ENCODE measurements at regions not wholly inside any gene's neighbourhood (a gene's known extent, or its start where the extent isn't known, plus 50 kb on each side); places are given as distances from the start of the nearest gene placed in this dataset.

- DNase-seq (ENCODE audit: low spot score) = no peak
Measured at GRCh38 chr2:103103678-103104077, 341.8 kb downstream of the TMEM182 start.

DNA sequence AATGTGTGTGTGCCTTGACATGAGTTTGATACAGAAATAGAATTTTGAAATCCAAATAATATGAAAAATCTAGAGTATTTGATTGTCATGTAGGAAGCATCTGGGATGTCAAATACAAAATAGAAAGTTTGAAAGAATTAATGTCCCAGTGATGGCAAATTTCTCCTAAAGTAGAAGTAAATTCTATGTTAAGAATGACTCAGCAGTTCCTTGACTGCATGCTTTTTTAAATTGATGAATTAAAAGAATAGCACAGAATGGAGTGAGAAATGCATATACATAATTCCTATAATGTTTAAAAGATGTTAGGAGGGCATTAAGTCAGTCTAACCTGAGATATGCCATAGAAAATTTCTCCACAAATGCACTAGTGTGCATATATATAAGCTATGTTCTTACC is 357.5 kb downstream of the TMEM182 start:
- no peak for DNase-seq (ENCODE audit: low spot score)

DNA sequence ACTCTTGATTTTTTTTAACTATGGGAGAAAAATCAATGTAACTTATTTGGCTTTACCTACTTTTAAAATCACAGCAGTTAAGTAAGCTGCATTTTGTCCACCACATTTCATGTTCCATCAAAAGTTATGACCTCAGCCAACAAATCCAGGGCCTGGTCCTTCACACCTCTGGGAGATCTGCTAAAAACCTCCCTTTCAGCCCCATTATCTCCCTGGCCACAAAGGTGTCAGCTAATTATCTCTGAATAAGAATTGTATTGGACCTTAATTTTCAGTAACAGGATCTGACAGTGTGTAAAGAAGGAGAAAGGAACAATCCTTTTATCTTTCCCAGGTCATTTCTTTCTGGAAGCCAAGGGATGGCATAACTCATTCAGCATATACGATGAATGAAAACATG is 359.3 kb downstream of the TMEM182 start:
- DNase-seq (ENCODE audit: low spot score) = no peak

- no peak for DNase-seq (ENCODE audit: low spot score)
Measured at GRCh38 chr2:103123516-103123915, 361.7 kb downstream of the TMEM182 start.

- no peak for DNase-seq (ENCODE audit: low spot score)
Measured at GRCh38 chr2:103130857-103131256, 369.0 kb downstream of the TMEM182 start.

DNA sequence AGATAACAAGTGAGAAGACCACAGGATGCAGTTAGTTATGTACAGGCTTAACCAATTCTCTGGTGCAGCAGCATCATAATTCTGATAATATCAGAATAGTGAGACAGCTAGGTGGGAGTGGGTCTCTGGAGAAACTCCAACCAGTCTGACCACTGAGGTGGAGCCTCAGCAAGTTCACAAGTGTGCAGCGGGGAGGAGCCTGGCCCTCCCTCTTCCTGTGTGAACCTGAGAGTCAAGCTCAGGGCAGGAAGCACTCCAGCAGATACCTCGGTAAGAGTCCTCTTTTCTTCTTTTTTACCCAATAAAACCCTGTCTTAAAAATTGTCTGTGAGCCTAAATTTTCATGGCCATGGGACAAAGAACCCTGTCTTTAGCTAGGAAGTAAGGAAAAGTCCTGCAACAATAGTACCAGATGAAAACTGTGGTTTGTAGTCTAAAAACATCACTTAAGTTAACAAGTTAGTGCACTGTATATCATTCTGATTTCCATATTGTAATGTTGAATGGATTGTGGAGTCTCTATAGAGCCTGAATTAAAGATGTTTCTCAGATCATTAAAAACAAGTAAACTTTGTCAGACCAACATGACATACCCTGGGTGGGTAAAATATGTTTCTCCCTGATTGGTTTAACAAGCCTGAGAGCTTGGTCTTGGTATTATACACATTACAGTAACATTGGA is 370.8 kb downstream of the TMEM182 start:
- peak; percentile 1 for DNase-seq (ENCODE audit: low spot score)

- DNase-seq (ENCODE audit: low spot score) = no peak
Measured at GRCh38 chr2:103135679-103136078, 373.8 kb downstream of the TMEM182 start.

GRCh38 chr2:103138123-103138901 is 376.5 kb downstream of the TMEM182 start:
- DNase-seq (ENCODE audit: low spot score) = no peak

DNA sequence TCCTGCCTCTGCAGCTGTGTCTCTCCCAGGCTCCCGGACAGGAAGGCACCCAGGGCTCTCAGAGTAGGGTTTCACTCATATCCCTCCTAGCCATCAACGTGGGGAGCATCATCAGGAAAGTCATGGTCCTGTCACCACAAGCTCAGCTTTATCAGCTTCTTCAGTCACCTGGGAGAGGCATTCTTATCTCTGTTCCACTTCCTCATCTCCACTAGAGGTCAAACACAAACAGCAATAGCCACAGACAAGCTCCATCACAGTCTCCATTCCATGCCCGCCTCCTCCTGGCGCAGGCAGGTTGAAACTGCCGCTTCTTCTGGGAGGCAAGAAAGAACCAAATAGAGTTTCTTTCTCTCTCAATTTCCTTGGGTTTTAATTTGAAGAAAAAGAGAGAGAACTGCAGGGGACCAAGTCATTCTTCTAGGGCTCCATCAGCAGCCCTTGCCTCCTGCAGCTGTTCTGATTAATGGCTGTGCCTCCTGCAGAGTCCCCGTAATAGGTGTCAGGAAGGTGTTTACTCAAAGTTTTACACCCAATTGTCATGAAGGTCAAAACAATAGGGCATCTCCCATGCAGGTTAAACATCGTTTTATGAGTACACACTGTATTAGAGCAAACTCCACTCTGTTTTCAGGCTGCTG is 377.9 kb downstream of the TMEM182 start:
- DNase-seq (ENCODE audit: low spot score) = no peak

DNA sequence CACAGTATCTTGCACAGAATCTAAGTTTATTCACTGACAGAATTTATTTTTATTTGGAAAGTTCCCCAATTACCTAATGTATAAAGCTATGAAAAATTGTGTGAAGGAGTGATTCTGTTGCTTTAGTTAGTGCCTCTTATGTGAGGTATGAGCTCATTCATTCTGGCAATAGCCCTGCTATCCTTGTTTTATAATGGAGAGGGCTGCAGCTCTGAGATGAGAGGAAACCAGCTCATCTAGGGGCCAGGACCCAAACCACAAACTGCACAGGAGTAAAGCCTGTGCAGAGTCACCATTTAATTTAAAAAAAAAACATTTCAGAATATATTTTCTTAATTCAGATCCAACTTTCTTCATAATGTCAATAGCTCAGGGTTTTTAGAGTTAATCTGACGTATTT is 383.0 kb downstream of the TMEM182 start:
- DNase-seq (ENCODE audit: low spot score) = no peak

DNA sequence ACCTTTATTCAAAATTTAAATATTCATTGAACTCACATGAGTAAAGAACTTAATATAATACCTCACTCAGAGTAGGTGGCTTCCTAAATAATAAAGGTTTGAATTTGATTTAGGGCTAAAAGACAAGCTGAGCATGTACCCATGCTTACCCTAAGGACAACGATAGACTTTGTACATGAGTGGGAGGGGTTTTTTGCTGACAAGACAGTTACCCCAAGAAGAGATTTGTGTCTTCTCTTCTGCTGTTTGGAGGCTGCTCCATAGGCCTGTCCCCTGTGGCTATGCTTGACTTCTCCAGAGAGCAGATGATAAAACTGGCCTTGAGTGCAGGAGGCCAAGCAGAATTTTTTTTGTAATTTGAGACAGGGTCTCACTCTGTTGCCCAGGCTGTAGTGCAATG is 383.9 kb downstream of the TMEM182 start:
- DNase-seq (ENCODE audit: low spot score) = no peak

DNA sequence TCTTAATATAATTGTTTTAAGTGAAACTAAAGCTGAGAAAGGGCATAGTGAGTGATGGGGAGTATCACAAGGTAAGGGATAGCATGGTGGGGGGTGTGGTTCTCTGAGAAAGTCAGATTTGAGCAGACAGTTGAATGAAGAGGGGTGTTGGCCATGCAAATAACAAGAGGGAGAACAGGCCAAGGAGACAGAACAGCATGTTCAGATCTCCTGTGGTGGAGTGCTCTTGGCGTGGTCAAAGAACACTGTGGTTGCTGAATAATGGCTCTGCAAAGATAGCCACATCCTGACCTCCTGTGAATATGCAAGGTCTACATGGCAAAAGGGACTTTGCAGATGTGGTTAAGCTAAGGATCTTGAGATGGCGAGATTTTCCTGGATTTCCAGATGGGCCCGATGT is 389.2 kb downstream of the TMEM182 start:
- DNase-seq (ENCODE audit: low spot score) = no peak

DNA sequence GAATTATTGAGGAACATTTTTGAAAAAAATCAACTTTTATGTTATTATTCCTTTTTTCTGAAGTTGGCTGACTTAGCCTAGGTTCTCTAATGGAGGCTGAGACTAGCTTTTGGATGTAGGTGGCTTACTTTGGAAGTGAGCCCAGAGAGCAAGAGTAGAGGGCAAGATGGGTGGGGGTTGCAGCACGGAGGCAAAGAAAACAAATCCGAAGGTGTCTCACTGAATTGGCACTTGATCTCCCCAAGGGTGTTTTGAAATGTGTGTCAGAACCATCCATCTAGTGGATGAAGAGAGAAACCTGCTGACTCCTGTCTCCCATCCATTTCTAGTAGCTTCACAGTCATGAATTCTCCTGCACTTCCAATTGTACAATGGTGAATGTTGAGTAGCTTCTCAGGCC is 390.7 kb downstream of the TMEM182 start:
- no peak for DNase-seq (ENCODE audit: low spot score)

GRCh38 chr2:103153580-103154284 is 391.9 kb downstream of the TMEM182 start:
- no peak for DNase-seq (ENCODE audit: low spot score)

DNA sequence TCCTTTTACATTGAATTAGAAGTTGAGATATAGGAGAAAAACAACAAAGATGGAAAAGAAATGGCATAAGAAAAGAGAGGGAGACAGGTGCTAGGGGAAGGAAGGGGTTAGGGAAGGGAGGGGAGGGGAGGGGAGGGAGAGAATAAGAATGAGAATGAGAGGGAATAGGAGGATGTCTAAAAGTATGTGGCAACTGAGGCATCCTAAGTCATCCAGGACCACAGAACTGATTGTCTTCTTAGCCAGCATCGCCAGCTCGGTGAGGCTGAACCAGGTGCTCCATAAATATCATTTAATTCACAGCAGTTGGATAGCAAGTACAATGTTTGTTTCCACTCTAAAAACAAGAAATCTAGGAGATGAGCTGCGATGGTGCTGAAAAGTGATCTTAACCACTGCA is 393.5 kb downstream of the TMEM182 start:
- no peak for DNase-seq (ENCODE audit: low spot score)

DNA sequence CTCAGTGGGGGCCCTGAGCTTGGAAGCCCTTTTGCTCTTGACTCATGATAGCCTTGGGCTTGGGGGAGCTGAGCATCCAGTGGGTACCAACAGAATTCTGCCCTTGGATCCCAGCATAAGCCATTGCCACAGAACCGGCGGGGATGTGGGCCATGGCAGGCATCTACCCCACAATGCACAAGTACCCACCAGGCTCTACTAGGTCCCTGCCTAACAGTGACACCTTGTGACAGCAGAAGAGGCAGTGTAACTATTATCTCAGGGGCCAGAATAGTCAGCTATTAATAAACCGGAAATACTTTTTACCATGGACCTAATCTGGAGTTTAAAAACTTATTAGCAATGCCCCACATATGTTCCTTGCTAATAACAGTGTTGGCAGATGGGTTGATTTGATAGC is 397.2 kb downstream of the TMEM182 start:
- DNase-seq (ENCODE audit: low spot score) = no peak

GRCh38 chr2:103161456-103162289 is 399.8 kb downstream of the TMEM182 start:
- peak; percentile 6 for DNase-seq (ENCODE audit: low spot score)

DNA sequence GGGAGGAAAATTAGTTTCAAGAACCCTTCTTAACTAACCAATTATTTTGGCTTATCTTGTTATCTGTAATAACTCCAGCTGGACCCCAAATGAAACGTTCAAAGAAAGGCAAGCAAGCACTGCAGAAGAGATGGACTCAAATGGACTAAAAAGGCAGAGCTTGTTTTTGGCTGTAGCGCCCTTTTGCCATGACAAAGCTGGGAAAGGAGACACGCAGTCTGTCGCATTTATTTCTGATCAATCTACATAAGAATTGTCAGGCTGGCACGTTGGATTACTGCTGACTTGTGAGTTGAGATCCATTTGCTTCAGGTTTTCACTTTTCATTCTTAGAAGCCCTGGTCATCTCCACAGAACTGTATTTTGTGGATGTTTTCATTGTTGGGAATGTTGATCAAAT is 402.9 kb downstream of the TMEM182 start:
- DNase-seq (ENCODE audit: low spot score) = no peak

- no peak for DNase-seq (ENCODE audit: low spot score)
Measured at GRCh38 chr2:103165836-103166235, 404.0 kb downstream of the TMEM182 start.

- no peak for DNase-seq (ENCODE audit: low spot score)
Measured at GRCh38 chr2:103166456-103167324, 404.9 kb downstream of the TMEM182 start.

DNA sequence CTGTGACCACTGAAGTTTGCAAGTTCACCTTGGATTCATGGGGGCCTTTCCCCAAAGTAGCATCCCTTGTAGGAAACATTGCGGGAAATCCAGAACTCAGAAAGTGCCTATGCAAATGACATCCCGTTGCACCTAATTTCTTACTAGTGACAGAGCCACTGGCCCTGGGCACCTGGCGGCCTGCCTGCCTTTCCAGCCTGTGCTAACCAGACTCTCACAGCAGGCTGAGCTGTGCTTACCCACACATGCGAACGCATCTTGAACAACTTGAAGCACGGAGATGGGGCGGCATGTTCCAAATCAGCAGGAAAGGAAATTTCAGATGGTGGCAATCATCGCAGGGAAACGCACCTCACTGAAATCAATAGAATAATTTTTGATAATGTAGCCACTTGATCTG is 405.8 kb downstream of the TMEM182 start:
- no peak for DNase-seq (ENCODE audit: low spot score)

Data from activated CD4-positive, alpha-beta T cell treated with anti-CD3 and anti-CD28 coated beads, Interleukin-2, Interleukin-4, amounts not matched to agents 100 ng/mL and 50 ng/mL, durations not matched to agents 16 hours and 8 hours (primary cell).